MM.1S (cell line): ENCODE measurements at regions not wholly inside any gene's neighbourhood (a gene's known extent, or its start where the extent isn't known, plus 50 kb on each side); places are given as distances from the start of the nearest gene placed in this dataset.

Source experiments
- DNase-seq: peaks from one replicate; pipeline ENCODE4 v3.0.0-alpha.2; 2015
- H2AFZ ChIP-seq: fragments of 300-600 bp; sonication (generic); 2 replicates; pipeline ENCODE4 v1.6.0; 2016; ENCODE audit warnings: antibody characterized with exemption, low read length
- H3F3A ChIP-seq: fragments of 300-600 bp; sonication (generic); 2 replicates; pipeline ENCODE4 v1.6.1; 2016; ENCODE audit warnings: mild to moderate bottlenecking, antibody characterized with exemption, low read length, moderate library complexity, mixed read lengths; ENCODE audit not compliant: insufficient read depth
- H3K27ac ChIP-seq: fragments of 300-600 bp; sonication (generic); 2 replicates; pipeline ENCODE4 v1.5.1; 2016; ENCODE audit warnings: mild to moderate bottlenecking, low read length
- H3K27me3 ChIP-seq: fragments of 300-600 bp; sonication (generic); replicated peaks from 2 replicates; pipeline ENCODE4 v1.6.0; 2016; ENCODE audit warnings: low read length; ENCODE audit not compliant: insufficient read depth
- H3K36me3 ChIP-seq: fragments of 300-600 bp; sonication (generic); replicated peaks from 2 replicates; pipeline ENCODE4 v1.6.1; 2016; ENCODE audit warnings: mild to moderate bottlenecking, low read length, mixed read lengths; ENCODE audit not compliant: insufficient read depth
- H3K4me1 ChIP-seq: fragments of 300-600 bp; sonication (generic); 2 replicates; pipeline ENCODE4 v1.6.1; 2016; ENCODE audit warnings: low read length, mixed read lengths
- H3K4me2 ChIP-seq: fragments of 300-600 bp; sonication (generic); 2 replicates; pipeline ENCODE4 v1.6.0; 2016; ENCODE audit warnings: low read depth, low read length
- H3K4me3 ChIP-seq: fragments of 300-600 bp; sonication (generic); 2 replicates; pipeline ENCODE4 v1.5.1; 2016; ENCODE audit warnings: low read length, mixed read lengths
- H3K79me2 ChIP-seq: fragments of 300-600 bp; sonication (generic); 2 replicates; pipeline ENCODE4 v1.6.1; 2016; ENCODE audit warnings: mixed run types, low read length, mixed read lengths
- H3K9ac ChIP-seq: fragments of 300-600 bp; sonication (generic); 2 replicates; pipeline ENCODE4 v1.6.1; 2016; ENCODE audit warnings: low read length, mixed read lengths
- H3K9me2 ChIP-seq: fragments of 300-600 bp; sonication (generic); replicated peaks from 2 replicates; pipeline ENCODE4 v1.6.1; 2016; ENCODE audit warnings: mild to moderate bottlenecking, low read length, mixed read lengths; ENCODE audit not compliant: insufficient read depth
- H3K9me3 ChIP-seq: fragments of 300-600 bp; sonication (generic); replicated peaks from 2 replicates; pipeline ENCODE4 v1.6.1; 2016; ENCODE audit warnings: mild to moderate bottlenecking, low read length, mixed read lengths; ENCODE audit not compliant: insufficient read depth
- H4K20me1 ChIP-seq: fragments of 300-600 bp; sonication (generic); 2 replicates; pipeline ENCODE4 v1.6.1; 2016; ENCODE audit warnings: mild to moderate bottlenecking, low read length, moderate library complexity, mixed read lengths; ENCODE audit not compliant: insufficient read depth
- EZH2 ChIP-seq: fragments of 300-600 bp; sonication (generic); optimal IDR thresholded peaks from 2 replicates; pipeline ENCODE3; 2017; ENCODE audit warnings: low read depth, mild to moderate bottlenecking, antibody characterized with exemption, low read length, mixed read lengths
- EZH2phosphoT487 ChIP-seq: fragments of 300-600 bp; sonication (generic); IDR thresholded peaks from 2 replicates; pipeline ENCODE4 v1.6.1; 2018; ENCODE audit warnings: antibody characterized with exemption, low read length
- TF ChIP-seq, protein P1 (sequence below): fragments of 300-600 bp; sonication (generic); IDR thresholded peaks from 2 replicates; pipeline ENCODE4 v1.5.1; 2016; ENCODE audit warnings: antibody characterized with exemption, low read length, mixed read lengths

- H3K27me3 ChIP-seq = no peaks in the 10 kb centered on the region
- H3K9ac ChIP-seq = no peak overlapping the region
- H3K4me2 ChIP-seq = no peak overlapping the region
- H3F3A ChIP-seq = no peaks in the 10 kb centered on the region
- H3K4me3 ChIP-seq = no peak overlapping the region
- TF ChIP-seq EZH2phosphoT487 (no peak), EZH2 (no peak)
- TF ChIP-seq, protein P1, sequence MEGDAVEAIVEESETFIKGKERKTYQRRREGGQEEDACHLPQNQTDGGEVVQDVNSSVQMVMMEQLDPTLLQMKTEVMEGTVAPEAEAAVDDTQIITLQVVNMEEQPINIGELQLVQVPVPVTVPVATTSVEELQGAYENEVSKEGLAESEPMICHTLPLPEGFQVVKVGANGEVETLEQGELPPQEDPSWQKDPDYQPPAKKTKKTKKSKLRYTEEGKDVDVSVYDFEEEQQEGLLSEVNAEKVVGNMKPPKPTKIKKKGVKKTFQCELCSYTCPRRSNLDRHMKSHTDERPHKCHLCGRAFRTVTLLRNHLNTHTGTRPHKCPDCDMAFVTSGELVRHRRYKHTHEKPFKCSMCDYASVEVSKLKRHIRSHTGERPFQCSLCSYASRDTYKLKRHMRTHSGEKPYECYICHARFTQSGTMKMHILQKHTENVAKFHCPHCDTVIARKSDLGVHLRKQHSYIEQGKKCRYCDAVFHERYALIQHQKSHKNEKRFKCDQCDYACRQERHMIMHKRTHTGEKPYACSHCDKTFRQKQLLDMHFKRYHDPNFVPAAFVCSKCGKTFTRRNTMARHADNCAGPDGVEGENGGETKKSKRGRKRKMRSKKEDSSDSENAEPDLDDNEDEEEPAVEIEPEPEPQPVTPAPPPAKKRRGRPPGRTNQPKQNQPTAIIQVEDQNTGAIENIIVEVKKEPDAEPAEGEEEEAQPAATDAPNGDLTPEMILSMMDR = no peak
- no peak overlapping the region for H2AFZ ChIP-seq
- H4K20me1 ChIP-seq = no peaks in the 10 kb centered on the region
- no peak overlapping the region for H3K27ac ChIP-seq
- no peaks in the 10 kb centered on the region for H3K36me3 ChIP-seq
- no peaks in the 10 kb centered on the region for H3K4me1 ChIP-seq
- no peaks in the 10 kb centered on the region for H3K9me3 ChIP-seq
- no peak for DNase-seq
- no peaks in the 10 kb centered on the region for H3K79me2 ChIP-seq
- no peaks in the 10 kb centered on the region for H3K9me2 ChIP-seq
Measured at GRCh38 chr20:6241591-6241990, 118.8 kb upstream of the FERMT1 start.

GRCh38 chr20:6240059-6240458, 117.2 kb upstream of the FERMT1 start:
- H3K36me3 ChIP-seq = no peaks in the 10 kb centered on the region
- H3K79me2 ChIP-seq = no peaks in the 10 kb centered on the region
- no peak overlapping the region for H2AFZ ChIP-seq

DNA sequence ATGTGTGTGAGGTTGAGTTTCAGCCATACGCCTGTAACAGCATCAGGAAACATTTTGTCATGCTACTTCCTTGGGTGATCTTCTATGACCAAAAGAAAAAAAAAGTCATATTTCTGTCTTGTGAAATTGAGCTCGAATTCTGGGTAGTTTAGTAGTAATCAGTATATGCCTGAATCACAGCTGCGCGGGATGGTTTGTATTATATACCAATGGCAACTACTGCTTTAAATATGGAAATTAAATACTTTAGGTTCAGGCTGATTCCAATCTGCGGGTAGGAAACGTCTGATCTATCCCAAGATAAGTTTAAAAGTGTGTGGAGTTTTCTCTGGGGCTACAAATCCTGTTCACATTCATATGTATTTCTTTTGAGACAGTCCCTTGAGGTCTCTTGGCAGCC, 115.6 kb upstream of the FERMT1 start:
- no peaks in the 10 kb centered on the region for H3K27me3 ChIP-seq
- H3K36me3 ChIP-seq = no peaks in the 10 kb centered on the region

More at GRCh38 chr20:6240059-6240458, 117.2 kb upstream of the FERMT1 start:
- H3K9ac ChIP-seq = no peak overlapping the region
- no peak overlapping the region for H3K4me2 ChIP-seq
- no peak for TF ChIP-seq EZH2phosphoT487
- no peak for TF ChIP-seq EZH2
- TF ChIP-seq, protein P1 = no peak
- H3K4me3 ChIP-seq = no peak overlapping the region
- no peaks in the 10 kb centered on the region for H3K9me2 ChIP-seq
- no peaks in the 10 kb centered on the region for H4K20me1 ChIP-seq
- DNase-seq = no peak
- no peaks in the 10 kb centered on the region for H3K27me3 ChIP-seq
- H3K27ac ChIP-seq = no peak overlapping the region
- H3F3A ChIP-seq = no peaks in the 10 kb centered on the region
- H3K4me1 ChIP-seq = no peaks in the 10 kb centered on the region
- H3K9me3 ChIP-seq = no peaks in the 10 kb centered on the region

More for the DNA sequence above, 115.6 kb upstream of the FERMT1 start:
- no peaks in the 10 kb centered on the region for H3K9me2 ChIP-seq
- H3F3A ChIP-seq = no peaks in the 10 kb centered on the region
- H3K9ac ChIP-seq = no peak overlapping the region
- H3K9me3 ChIP-seq = no peaks in the 10 kb centered on the region
- no peak for DNase-seq
- TF ChIP-seq, protein P1 = no peak
- TF ChIP-seq EZH2phosphoT487 = no peak
- TF ChIP-seq EZH2 = no peak
- H2AFZ ChIP-seq = no peak overlapping the region
- H4K20me1 ChIP-seq = no peaks in the 10 kb centered on the region
- H3K27ac ChIP-seq = no peak overlapping the region
- H3K4me3 ChIP-seq = no peak overlapping the region
- no peaks in the 10 kb centered on the region for H3K4me1 ChIP-seq
- no peaks in the 10 kb centered on the region for H3K79me2 ChIP-seq
- H3K4me2 ChIP-seq = no peak overlapping the region
